ENCODE measurements at regions not wholly inside any gene's neighbourhood (a gene's known extent, or its start where the extent isn't known, plus 50 kb on each side); places are given as distances from the start of the nearest gene placed in this dataset.

GRCh38 chr3:107206141-107206540 is 171.1 kb upstream of the CCDC54 start:
- peak; percentile 46 for TF ChIP-seq CTCF (IDR thresholded peaks at IDR 0.05; ENCODE audit: low read depth, low read length)
- H3K4me3 ChIP-seq (ENCODE audit: low read depth, low read length): no peak overlapping the region
- peak; percentile 29 for DNase-seq
- no peaks in the 10 kb centered on the region for H3K27me3 ChIP-seq (ENCODE audit: insufficient read depth, low read depth, severe bottlenecking)
- H3K9me3 ChIP-seq (ENCODE audit: severe bottlenecking): no peaks in the 10 kb centered on the region
- no peaks in the 10 kb centered on the region for H3K36me3 ChIP-seq
- no peak overlapping the region for H3K27ac ChIP-seq

GRCh38 chr3:107206945-107207344 is 170.3 kb upstream of the CCDC54 start:
- Histone ChIP-seq H3K36me3 (no peaks in the 10 kb centered on the region), H3K27ac (no peak overlapping the region), H3K27me3 (ENCODE audit: insufficient read depth, low read depth, severe bottlenecking) (no peaks in the 10 kb centered on the region), H3K9me3 (ENCODE audit: severe bottlenecking) (no peaks in the 10 kb centered on the region), H3K4me3 (ENCODE audit: low read depth, low read length) (no peak overlapping the region)
- DNase-seq: no peak
- no peak for TF ChIP-seq CTCF (IDR thresholded peaks at IDR 0.05; ENCODE audit: low read depth, low read length)

DNA sequence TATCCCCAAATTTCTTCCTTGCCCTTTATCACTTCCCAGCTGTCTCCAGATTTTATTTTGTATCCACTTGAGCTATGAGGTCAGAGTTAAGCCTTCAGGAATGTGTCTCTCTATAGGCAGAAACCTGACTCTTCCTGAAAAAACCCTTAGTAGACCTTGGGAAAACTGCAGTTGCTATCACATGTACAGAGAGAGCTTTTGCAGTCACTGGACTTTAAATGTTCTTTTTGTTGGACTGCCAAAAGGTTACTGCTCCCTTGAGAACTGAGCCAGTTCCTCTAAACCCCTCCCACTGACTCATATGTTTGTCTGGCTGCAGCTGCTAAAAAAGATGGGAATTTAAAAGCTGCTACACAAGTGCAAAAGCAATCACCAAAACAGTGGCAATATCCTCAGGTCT is 169.1 kb upstream of the CCDC54 start:
- TF ChIP-seq CTCF (IDR thresholded peaks at IDR 0.05; ENCODE audit: low read depth, low read length): no peak
- H3K9me3 ChIP-seq (ENCODE audit: severe bottlenecking): no peaks in the 10 kb centered on the region
- H3K4me3 ChIP-seq (ENCODE audit: low read depth, low read length): no peak overlapping the region
- no peaks in the 10 kb centered on the region for H3K36me3 ChIP-seq
- DNase-seq: no peak
- no peaks in the 10 kb centered on the region for H3K27me3 ChIP-seq (ENCODE audit: insufficient read depth, low read depth, severe bottlenecking)
- no peak overlapping the region for H3K27ac ChIP-seq

DNA sequence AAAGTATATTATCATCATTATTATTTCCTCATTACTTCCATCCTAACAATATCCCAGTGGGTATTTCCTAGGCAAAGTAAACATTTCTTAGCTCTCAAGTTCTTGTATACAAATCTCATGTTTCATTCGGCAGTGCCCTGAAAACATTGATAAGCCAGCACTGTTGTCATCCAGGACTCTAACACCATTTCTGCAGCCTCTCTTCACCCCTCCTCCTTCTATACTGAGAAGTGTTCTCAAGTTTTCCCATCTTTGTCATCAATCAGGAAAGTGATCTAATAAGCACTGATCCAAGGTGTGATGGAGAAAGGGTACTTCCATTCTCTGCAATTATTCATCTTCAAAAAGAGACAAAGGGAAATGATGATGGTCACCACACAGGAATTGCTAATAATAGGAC is 168.4 kb upstream of the CCDC54 start:
- H3K36me3 ChIP-seq: no peaks in the 10 kb centered on the region
- no peak overlapping the region for H3K4me3 ChIP-seq (ENCODE audit: low read depth, low read length)
- DNase-seq: no peak
- no peaks in the 10 kb centered on the region for H3K27me3 ChIP-seq (ENCODE audit: insufficient read depth, low read depth, severe bottlenecking)
- no peak overlapping the region for H3K27ac ChIP-seq
- H3K9me3 ChIP-seq (ENCODE audit: severe bottlenecking): no peaks in the 10 kb centered on the region
- no peak for TF ChIP-seq CTCF (IDR thresholded peaks at IDR 0.05; ENCODE audit: low read depth, low read length)

DNA sequence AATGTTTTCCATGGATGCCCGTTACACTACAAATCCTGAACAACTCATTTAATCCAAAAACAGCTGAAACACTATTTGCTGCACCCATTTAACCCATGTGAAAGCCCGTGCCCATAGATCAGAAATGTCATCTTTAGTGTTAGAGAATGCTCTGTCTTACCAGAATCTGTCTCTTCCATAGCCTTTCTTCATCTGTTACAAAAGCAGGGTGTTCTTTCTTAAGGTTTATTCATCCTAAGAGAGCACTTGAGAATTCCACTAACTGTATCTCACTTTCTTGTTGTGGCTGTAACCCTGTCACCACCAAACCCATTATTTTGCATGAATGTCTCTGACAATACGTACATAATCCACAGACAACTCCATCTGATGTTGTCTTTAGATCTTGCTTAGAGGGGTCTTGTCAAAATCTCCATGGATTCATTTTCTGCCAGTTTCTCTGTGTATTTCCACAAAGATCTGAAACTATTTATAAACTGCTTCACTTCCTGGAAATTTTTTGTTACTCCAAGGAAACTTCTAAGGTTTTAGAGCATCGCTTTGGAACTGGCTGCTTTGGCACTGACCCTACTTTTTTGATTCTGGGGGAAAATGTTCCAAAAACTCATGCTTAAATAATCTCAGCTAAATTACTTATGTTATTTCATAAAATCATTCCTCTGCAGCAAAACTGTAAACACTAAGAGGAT is 167.8 kb upstream of the CCDC54 start:
- no peak overlapping the region for H3K27ac ChIP-seq
- DNase-seq: no peak

More for the DNA sequence above, 167.8 kb upstream of the CCDC54 start:
- no peak for TF ChIP-seq CTCF (IDR thresholded peaks at IDR 0.05; ENCODE audit: low read depth, low read length)
- Histone ChIP-seq H3K36me3 (no peaks in the 10 kb centered on the region), H3K9me3 (ENCODE audit: severe bottlenecking) (no peaks in the 10 kb centered on the region), H3K27me3 (ENCODE audit: insufficient read depth, low read depth, severe bottlenecking) (no peaks in the 10 kb centered on the region), H3K4me3 (ENCODE audit: low read depth, low read length) (no peak overlapping the region)
